Right atrium auricular region (tissue), 2 donors: ENCODE measurements at regions not wholly inside any gene's neighbourhood (a gene's known extent, or its start where the extent isn't known, plus 50 kb on each side); places are given as distances from the start of the nearest gene placed in this dataset.

Experiments used
- DNase-seq: peaks from one replicate; pipeline ENCODE4 v3.0.0-alpha.2; 2019; ENCODE audit warnings: low spot score
- H3K27ac ChIP-seq, 2 donors: fragments of 200-600 bp; sonication (generic); 1 replicate in 1 of 2; 2 replicates in 1 of 2; pipeline ENCODE4 v1.5.1; 2016 to 2019
- H3K27me3 ChIP-seq, 2 donors: fragments of 200-600 bp; sonication (generic); one replicate each; pipeline versions ENCODE4 v1.5.1 to v1.6.0; 2017 to 2019
- H3K36me3 ChIP-seq: fragments of 200-600 bp; sonication (generic); one replicate; pipeline ENCODE4 v1.5.1; 2016
- H3K4me1 ChIP-seq, 2 donors: fragments of 200-600 bp; sonication (generic); one replicate each; pipeline versions ENCODE4 v1.5.1 to v1.6.0; 2017 to 2019
- H3K4me3 ChIP-seq, 2 donors: fragments of 200-600 bp; sonication (generic); 1 replicate in 1 of 2; 2 replicates in 1 of 2; pipeline ENCODE4 v1.5.1; 2017 to 2019; ENCODE audit warnings: mild to moderate bottlenecking in 1 of 2, moderate library complexity in 1 of 2
- H3K9me3 ChIP-seq, 2 donors: fragments of 200-600 bp; sonication (generic); one replicate each; pipeline ENCODE4 v1.5.1; 2019
- CTCF ChIP-seq, 2 donors: fragments of 200-600 bp; sonication (generic); IDR thresholded peaks; one replicate each; pipeline ENCODE4 v1.5.1; 2019; ENCODE audit warnings: antibody characterized with exemption in 2 of 2

- Histone ChIP-seq H3K4me1 (no peaks in the 10 kb centered on the region), H3K27me3 (no peaks in the 10 kb centered on the region), H3K9me3 (no peaks in the 10 kb centered on the region), H3K4me3 (no peak overlapping the region), H3K36me3 (no peaks in the 10 kb centered on the region), H3K27ac (no peak overlapping the region)
- no peak for DNase-seq
- no peak for TF ChIP-seq CTCF (IDR thresholded peaks at IDR 0.05)
These were observed 338.4 kb downstream of the TMEM121 start for GRCh38 chr14:105864651-105865265.

- no peaks in the 10 kb centered on the region for H3K4me1 ChIP-seq
- no peak for DNase-seq
- no peaks in the 10 kb centered on the region for H3K27me3 ChIP-seq
- TF ChIP-seq CTCF (IDR thresholded peaks at IDR 0.05), result no peak
- no peaks in the 10 kb centered on the region for H3K36me3 ChIP-seq
- no peak overlapping the region for H3K27ac ChIP-seq
- no peaks in the 10 kb centered on the region for H3K9me3 ChIP-seq
- no peak overlapping the region for H3K4me3 ChIP-seq
These were observed 339.0 kb downstream of the TMEM121 start for GRCh38 chr14:105865266-105865903.

- DNase-seq, result no peak
- TF ChIP-seq CTCF (IDR thresholded peaks at IDR 0.05), result no peak
- Histone ChIP-seq H3K27me3 (no peaks in the 10 kb centered on the region), H3K9me3 (no peaks in the 10 kb centered on the region), H3K27ac (no peak overlapping the region), H3K4me3 (no peak overlapping the region), H3K36me3 (no peaks in the 10 kb centered on the region), H3K4me1 (no peaks in the 10 kb centered on the region)
These were observed 339.8 kb downstream of the TMEM121 start for GRCh38 chr14:105865904-105866840.

- Histone ChIP-seq H3K36me3 (no peaks in the 10 kb centered on the region), H3K27me3 (no peaks in the 10 kb centered on the region), H3K4me3 (no peak overlapping the region), H3K4me1 (no peaks in the 10 kb centered on the region), H3K27ac (no peak overlapping the region), H3K9me3 (no peaks in the 10 kb centered on the region)
- no peak for DNase-seq
- no peak for TF ChIP-seq CTCF (IDR thresholded peaks at IDR 0.05)
These were observed 340.5 kb downstream of the TMEM121 start for GRCh38 chr14:105866841-105867321.

GRCh38 chr14:105867961-105868599 is 341.7 kb downstream of the TMEM121 start:
- Histone ChIP-seq H3K36me3 (no peaks in the 10 kb centered on the region), H3K27me3 (no peaks in the 10 kb centered on the region), H3K9me3 (no peaks in the 10 kb centered on the region), H3K4me3 (no peak overlapping the region), H3K4me1 (no peaks in the 10 kb centered on the region), H3K27ac (no peak overlapping the region)
- no peak for DNase-seq
- TF ChIP-seq CTCF (IDR thresholded peaks at IDR 0.05), result no peak
